H1 (cell line): ENCODE measurements at regions not wholly inside any gene's neighbourhood (a gene's known extent, or its start where the extent isn't known, plus 50 kb on each side); places are given as distances from the start of the nearest gene placed in this dataset.

ENCODE experiments used
- ASH2L ChIP-seq: fragments of 200-600, 300-600 bp; sonication (generic); IDR thresholded peaks from one replicate; pipeline ENCODE4 v1.7.1; 2017; ENCODE audit warnings: low read length
- BCL11A ChIP-seq, 2 experiments: IDR thresholded peaks; one replicate each; pipeline ENCODE4 v1.6.1; 2011; ENCODE audit warnings: low read depth in 2 of 2, low read length in 2 of 2, mild to moderate bottlenecking in 2 of 2
- CBX5 ChIP-seq: fragments of 300-800, 300-1000 bp; sonication (generic); IDR thresholded peaks from 2 replicates; pipeline ENCODE4 v1.7.1; 2016; ENCODE audit warnings: antibody characterized with exemption, low read length, low read depth
- CEBPB ChIP-seq: IDR thresholded peaks from 2 replicates; pipeline ENCODE4 v1.6.1; 2012; ENCODE audit warnings: low read depth, low read length
- CREB1 ChIP-seq: IDR thresholded peaks from 2 replicates; pipeline ENCODE4 v1.6.1; 2012; ENCODE audit warnings: inconsistent platforms
- CTBP2 ChIP-seq: IDR thresholded peaks from 2 replicates; pipeline ENCODE4 v1.7.0; 2011; ENCODE audit warnings: borderline replicate concordance, mild to moderate bottlenecking, moderate library complexity, mixed read lengths, low read length; ENCODE audit not compliant: insufficient read depth, insufficient read length
- EGR1 ChIP-seq: IDR thresholded peaks from 2 replicates; pipeline ENCODE4 v1.6.1; 2011; ENCODE audit warnings: low read depth, low read length, borderline replicate concordance
- EZH2 ChIP-seq: fragments of 200-600 bp; sonication (generic); IDR thresholded peaks from 2 replicates; pipeline ENCODE4 v1.7.1; 2012; ENCODE audit warnings: low read depth, mild to moderate bottlenecking, moderate library complexity, low read length, inconsistent platforms; ENCODE audit not compliant: severe bottlenecking
- GTF2F1 ChIP-seq: IDR thresholded peaks from 2 replicates; pipeline ENCODE4 v1.6.1; 2012; ENCODE audit warnings: low read depth, low read length, improper control_type of control experiment, borderline replicate concordance
- JUN ChIP-seq: IDR thresholded peaks from 2 replicates; pipeline ENCODE4 v1.6.1; 2011; ENCODE audit warnings: low read depth, mild to moderate bottlenecking, improper control_type of control experiment, low read length
- KDM4A ChIP-seq: IDR thresholded peaks from one replicate; pipeline ENCODE4 v1.7.1; 2012; ENCODE audit warnings: low read depth, mild to moderate bottlenecking, moderate library complexity, low read length, inconsistent platforms; ENCODE audit not compliant: severe bottlenecking
- POLR2A ChIP-seq, 2 experiments: IDR thresholded peaks; 1 replicate in 1 of 2; 2 replicates in 1 of 2; pipeline ENCODE4 v1.6.1; 2011; ENCODE audit warnings: low read depth in 2 of 2, low read length in 2 of 2, mild to moderate bottlenecking in 2 of 2; ENCODE audit errors: control extremely low read depth in 1 of 2
- POLR2AphosphoS5 ChIP-seq: IDR thresholded peaks from 2 replicates; pipeline ENCODE4 v1.6.1; 2011; ENCODE audit warnings: low read depth, low read length
- RAD21 ChIP-seq, 2 experiments: IDR thresholded peaks in 1 of 2; conservative IDR thresholded peaks in 1 of 2; 2 replicates each; pipeline ENCODE4 v1.6.1; 2011; ENCODE audit warnings: low read depth in 2 of 2, low read length in 2 of 2, improper control_type of control experiment in 1 of 2, inconsistent platforms in 1 of 2, mild to moderate bottlenecking in 1 of 2, moderate library complexity in 1 of 2
- RNF2 ChIP-seq: fragments of 200-900, 300-1000 bp; sonication (generic); IDR thresholded peaks from 2 replicates; pipeline ENCODE4 v1.7.1; 2016; ENCODE audit warnings: borderline replicate concordance, low read depth, mild to moderate bottlenecking, antibody characterized with exemption, low read length; ENCODE audit not compliant: poor library complexity, severe bottlenecking; ENCODE audit errors: missing control alignments
- RXRA ChIP-seq: IDR thresholded peaks from 2 replicates; pipeline ENCODE4 v1.6.1; 2011; ENCODE audit warnings: low read depth, mild to moderate bottlenecking, low read length, moderate library complexity; ENCODE audit not compliant: insufficient read depth
- SAP30 ChIP-seq: fragments of 300-600 bp; sonication (generic); IDR thresholded peaks from 2 replicates; pipeline ENCODE4 v1.7.1; 2012; ENCODE audit warnings: low read length, moderate library complexity, mild to moderate bottlenecking, inconsistent platforms; ENCODE audit not compliant: insufficient read depth, insufficient replicate concordance
- SIRT6 ChIP-seq: IDR thresholded peaks from one replicate; pipeline ENCODE4 v1.7.1; 2012; ENCODE audit warnings: low read length, inconsistent platforms
- SP2 ChIP-seq: IDR thresholded peaks from 2 replicates; pipeline ENCODE4 v1.6.1; 2012; ENCODE audit warnings: mild to moderate bottlenecking, low read length, inconsistent platforms
- SP4 ChIP-seq: IDR thresholded peaks from 2 replicates; pipeline ENCODE4 v1.6.1; 2012; ENCODE audit warnings: low read length, inconsistent platforms
- TAF1 ChIP-seq: IDR thresholded peaks from 2 replicates; pipeline ENCODE4 v1.6.1; 2011; ENCODE audit warnings: mild to moderate bottlenecking, low read depth, low read length
- TAF7 ChIP-seq: optimal IDR thresholded peaks from 2 replicates; pipeline ENCODE3; 2011; ENCODE audit warnings: low read depth, mild to moderate bottlenecking, inconsistent platforms, low read length, moderate library complexity, borderline replicate concordance
- TEAD4 ChIP-seq: IDR thresholded peaks from 2 replicates; pipeline ENCODE4 v1.6.1; 2012; ENCODE audit warnings: low read depth, low read length, inconsistent platforms, mixed read lengths
- YY1 ChIP-seq: IDR thresholded peaks from 2 replicates; pipeline ENCODE4 v1.6.1; 2011; ENCODE audit warnings: low read depth, mild to moderate bottlenecking, low read length
- TF ChIP-seq, protein P1 (sequence below): IDR thresholded peaks from 2 replicates; pipeline ENCODE4 v1.6.1; 2011; ENCODE audit warnings: low read depth, mild to moderate bottlenecking, low read length; ENCODE audit not compliant: insufficient read depth
- TF ChIP-seq, protein P2 (sequence below): IDR thresholded peaks from 2 replicates; pipeline ENCODE4 v1.6.1; 2012; ENCODE audit warnings: inconsistent platforms

DNA sequence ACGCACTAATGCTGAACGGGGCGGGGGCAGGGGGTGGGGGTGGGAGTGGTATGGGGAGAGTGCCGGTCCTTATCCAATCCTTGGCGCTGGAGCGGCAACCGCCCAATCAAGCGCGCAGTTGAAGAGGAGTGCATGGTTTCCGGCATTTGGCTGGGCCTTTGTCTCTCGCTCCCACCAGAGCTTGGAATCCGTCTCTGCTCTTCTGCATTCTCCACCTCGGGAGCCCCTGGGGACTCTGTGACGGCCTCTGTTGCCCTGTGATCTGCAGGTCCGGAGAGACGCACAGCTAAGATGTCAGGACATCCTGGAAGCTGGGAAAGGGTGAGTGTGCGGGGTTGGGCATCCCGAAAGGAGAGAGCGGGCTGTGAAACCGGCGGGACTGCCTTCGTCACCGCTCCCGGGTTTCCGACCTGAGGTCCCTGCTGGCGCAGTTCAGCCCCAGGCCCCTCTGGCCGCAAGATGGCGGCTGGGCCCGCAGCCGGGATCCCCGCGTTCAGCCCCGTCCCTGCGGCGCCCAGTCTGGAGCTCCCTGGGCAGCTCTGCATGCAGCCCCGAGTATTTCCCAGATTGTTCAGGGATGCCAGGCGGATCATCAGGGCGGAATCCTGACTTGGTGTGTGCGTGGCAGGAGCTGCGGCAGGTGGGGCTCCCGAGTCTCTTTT lies 53.6 kb upstream of the ZNF254 start (continued):
- TF ChIP-seq BCL11A (IDR thresholded peaks at IDR 0.05; ENCODE audit: low read depth in 2 of 2, low read length in 2 of 2) (no peak), TAF1 (peak; percentile 95), RAD21 (IDR thresholded peaks at IDR 0.05 in 1 of 2, conservative IDR thresholded peaks at IDR 0.05 in 1 of 2; ENCODE audit: low read depth in 2 of 2, low read length in 2 of 2) (no peak), RXRA (no peak), EGR1 (no peak), GTF2F1 (no peak; the same call in 1 of the 2 replicates), CEBPB (no peak), SIRT6 (no peak), CBX5 (no peak), CTBP2 (no peak), KDM4A (peak; percentile 27), SP2 (no peak), CREB1 (no peak), YY1 (peak; percentile 95), RNF2 (no peak), SAP30 (no peak), JUN (no peak), POLR2AphosphoS5 (peak; percentile 85), SP4 (no peak), EZH2 (no peak), ASH2L (peak; percentile 73), TEAD4 (no peak), POLR2A (IDR thresholded peaks at IDR 0.05; ENCODE audit: control extremely low read depth in 1 of 2, low read depth in 2 of 2, low read length in 2 of 2) (peak; percentile 82 to 92), TAF7 (peak; percentile 76)
- TF ChIP-seq, protein P1, sequence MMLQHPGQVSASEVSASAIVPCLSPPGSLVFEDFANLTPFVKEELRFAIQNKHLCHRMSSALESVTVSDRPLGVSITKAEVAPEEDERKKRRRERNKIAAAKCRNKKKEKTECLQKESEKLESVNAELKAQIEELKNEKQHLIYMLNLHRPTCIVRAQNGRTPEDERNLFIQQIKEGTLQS, result no peak
- TF ChIP-seq, protein P2, sequence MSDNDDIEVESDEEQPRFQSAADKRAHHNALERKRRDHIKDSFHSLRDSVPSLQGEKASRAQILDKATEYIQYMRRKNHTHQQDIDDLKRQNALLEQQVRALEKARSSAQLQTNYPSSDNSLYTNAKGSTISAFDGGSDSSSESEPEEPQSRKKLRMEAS, result no peak
